ENCODE measurements at regions not wholly inside any gene's neighbourhood (a gene's known extent, or its start where the extent isn't known, plus 50 kb on each side); places are given as distances from the start of the nearest gene placed in this dataset.

DNA sequence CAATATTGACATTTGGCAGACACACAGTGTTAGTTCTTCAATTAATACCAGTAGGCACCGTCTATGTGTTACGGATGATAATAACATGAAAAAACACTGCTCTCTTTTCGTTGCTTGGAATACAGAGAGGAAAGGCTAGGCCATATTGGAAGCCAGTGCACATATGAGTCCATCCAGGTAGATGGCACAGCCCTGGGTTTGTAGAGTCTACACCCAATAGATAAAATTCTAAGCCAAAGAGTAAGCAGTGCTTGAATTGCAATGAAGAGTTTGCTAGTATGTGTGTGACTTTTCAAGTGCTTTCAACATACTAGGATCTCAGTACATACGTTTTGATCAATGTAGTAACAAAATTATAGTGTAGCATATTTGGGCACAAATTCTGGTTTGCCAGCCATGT, 243.3 kb upstream of the AVPR1A start:
- in situ Hi-C loops (cut with MboI) = no loop called here
- no peak for TF ChIP-seq EZH2phosphoT487 (IDR thresholded peaks at IDR 0.05; ENCODE audit: insufficient read depth, low read depth)
- TF ChIP-seq EZH2 (IDR thresholded peaks at IDR 0.05; ENCODE audit: insufficient read depth, poor library complexity, severe bottlenecking) = no peak
- 6% methylated on average over 4 of the region's 4 CpGs for WGBS, 2 experiments (ENCODE audit: low coverage in 1 of 2, low lambda C conversion rate in 2 of 2, missing lambda C conversion rate in 2 of 2)

DNA sequence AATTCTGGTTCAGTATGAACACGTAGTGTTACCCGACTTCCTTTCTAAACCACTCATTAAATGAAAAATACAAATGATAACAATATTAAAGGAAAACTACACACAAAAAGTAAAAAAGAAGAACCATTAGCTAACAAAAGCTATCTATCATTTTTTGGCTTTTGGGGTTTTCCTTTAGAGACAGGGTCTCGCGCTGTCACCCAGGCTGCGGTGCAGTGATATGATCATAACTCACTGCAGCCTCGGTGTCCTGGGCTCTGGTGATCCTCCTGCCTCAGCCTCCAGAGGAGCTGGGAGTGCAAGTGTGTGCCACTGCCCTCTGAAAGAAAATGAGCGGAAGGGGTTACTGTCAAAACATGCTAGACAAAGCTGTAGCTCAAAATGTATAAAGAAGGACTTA, 238.2 kb upstream of the AVPR1A start:
- Histone ChIP-seq H4K20me1 (ENCODE audit: insufficient read depth) (no peaks in the 10 kb centered on the region), H3K36me3 (ENCODE audit: low read depth) (no peaks in the 10 kb centered on the region), H3K4me3 (no peak overlapping the region), H3K4me2 (ENCODE audit: unreplicated experiment) (no peak overlapping the region), H3K27ac (no peak overlapping the region), H3K9ac (no peak overlapping the region), H2AFZ (no peak overlapping the region), H3K4me1 (ENCODE audit: insufficient read depth) (no peaks in the 10 kb centered on the region), H3K9me2 (ENCODE audit: insufficient read depth) (no peaks in the 10 kb centered on the region), H3K79me2 (ENCODE audit: insufficient read depth) (no peaks in the 10 kb centered on the region), H3K9me3 (ENCODE audit: low read depth) (no peaks in the 10 kb centered on the region), H3K27me3 (replicated peaks; ENCODE audit: insufficient read depth) (no peaks in the 10 kb centered on the region), H3F3A (ENCODE audit: insufficient read depth) (no peaks in the 10 kb centered on the region)
- in situ Hi-C loops (cut with MboI) = no loop called here
- no peak for TF ChIP-seq EZH2 (IDR thresholded peaks at IDR 0.05; ENCODE audit: insufficient read depth, poor library complexity, severe bottlenecking)
- TF ChIP-seq EZH2phosphoT487 (IDR thresholded peaks at IDR 0.05; ENCODE audit: insufficient read depth, low read depth) = no peak
- no peak for DNase-seq
- WGBS, 2 experiments (ENCODE audit: low coverage in 1 of 2, low lambda C conversion rate in 2 of 2, missing lambda C conversion rate in 2 of 2) = 74 to 77% methylated on average over 7 of the region's 7 CpGs

More for the DNA sequence above, 243.3 kb upstream of the AVPR1A start:
- H4K20me1 ChIP-seq (ENCODE audit: insufficient read depth) = no peaks in the 10 kb centered on the region
- no peaks in the 10 kb centered on the region for H3K27me3 ChIP-seq (replicated peaks; ENCODE audit: insufficient read depth)
- no peak overlapping the region for H3K4me3 ChIP-seq
- H3K79me2 ChIP-seq (ENCODE audit: insufficient read depth) = no peaks in the 10 kb centered on the region
- no peaks in the 10 kb centered on the region for H3F3A ChIP-seq (ENCODE audit: insufficient read depth)
- no peak overlapping the region for H2AFZ ChIP-seq
- H3K4me1 ChIP-seq (ENCODE audit: insufficient read depth) = no peaks in the 10 kb centered on the region
- no peaks in the 10 kb centered on the region for H3K9me2 ChIP-seq (ENCODE audit: insufficient read depth)
- H3K4me2 ChIP-seq (ENCODE audit: unreplicated experiment) = no peak overlapping the region
- DNase-seq = no peak
- no peak overlapping the region for H3K9ac ChIP-seq
- no peaks in the 10 kb centered on the region for H3K36me3 ChIP-seq (ENCODE audit: low read depth)
- H3K27ac ChIP-seq = no peak overlapping the region
- H3K9me3 ChIP-seq (ENCODE audit: low read depth) = no peaks in the 10 kb centered on the region

DNA sequence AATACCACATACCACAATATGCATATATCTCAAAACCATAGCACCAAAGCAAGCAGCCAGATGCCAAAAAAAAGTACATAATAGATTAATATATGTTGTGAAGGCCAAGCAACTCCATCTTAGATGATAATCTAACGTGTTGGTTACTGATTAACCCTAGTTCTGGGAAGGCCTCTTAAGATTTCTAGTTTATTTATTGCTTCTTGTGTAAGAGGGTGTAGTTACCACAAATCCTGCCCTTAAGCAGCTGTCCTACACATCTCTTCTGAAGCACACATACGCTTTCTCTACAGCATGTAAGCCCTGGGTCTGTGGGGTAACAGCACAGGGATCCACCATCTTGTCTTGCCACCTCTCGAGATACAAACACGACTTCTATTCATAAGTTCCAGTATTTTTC, 236.8 kb upstream of the AVPR1A start:
- H3K9me3 ChIP-seq (ENCODE audit: low read depth) = no peaks in the 10 kb centered on the region
- no peaks in the 10 kb centered on the region for H3K4me1 ChIP-seq (ENCODE audit: insufficient read depth)
- no peaks in the 10 kb centered on the region for H3K27me3 ChIP-seq (replicated peaks; ENCODE audit: insufficient read depth)
- no peaks in the 10 kb centered on the region for H3K79me2 ChIP-seq (ENCODE audit: insufficient read depth)
- H3K36me3 ChIP-seq (ENCODE audit: low read depth) = no peaks in the 10 kb centered on the region
- H2AFZ ChIP-seq = no peak overlapping the region
- H3K4me3 ChIP-seq = no peak overlapping the region
- H3K4me2 ChIP-seq (ENCODE audit: unreplicated experiment) = no peak overlapping the region
- no peaks in the 10 kb centered on the region for H3K9me2 ChIP-seq (ENCODE audit: insufficient read depth)
- DNase-seq = no peak
- no peak overlapping the region for H3K9ac ChIP-seq
- 27 to 34% methylated on average over 4 of the region's 4 CpGs for whole genome bisulfite sequencing, 2 experiments (ENCODE audit: low coverage in 1 of 2, low lambda C conversion rate in 2 of 2, missing lambda C conversion rate in 2 of 2)
- TF ChIP-seq EZH2phosphoT487 (IDR thresholded peaks at IDR 0.05; ENCODE audit: insufficient read depth, low read depth) (no peak), EZH2 (IDR thresholded peaks at IDR 0.05; ENCODE audit: insufficient read depth, poor library complexity, severe bottlenecking) (no peak)
- no peak overlapping the region for H3K27ac ChIP-seq
- H3F3A ChIP-seq (ENCODE audit: insufficient read depth) = no peaks in the 10 kb centered on the region
- no peaks in the 10 kb centered on the region for H4K20me1 ChIP-seq (ENCODE audit: insufficient read depth)
- in situ Hi-C loops (cut with MboI) = no loop called here

DNA sequence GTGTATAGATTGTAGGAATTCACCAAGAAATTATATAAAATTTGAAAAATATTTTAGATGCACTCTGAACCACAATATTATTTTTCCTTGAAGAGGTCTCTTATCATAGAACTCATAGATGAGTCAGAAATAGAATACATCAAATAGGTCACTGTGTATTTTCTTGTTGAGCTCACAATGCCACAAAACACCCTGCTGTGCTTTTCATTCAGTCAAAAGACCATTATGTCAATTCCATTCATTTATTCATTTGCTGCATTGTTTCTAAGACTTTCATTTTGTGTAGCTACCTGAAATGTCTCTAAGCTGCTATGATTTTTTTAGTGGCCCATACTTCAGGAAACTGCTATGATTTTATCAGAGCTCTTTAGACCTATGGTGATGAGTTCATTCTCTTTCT, 231.9 kb upstream of the AVPR1A start:
- H3F3A ChIP-seq (ENCODE audit: insufficient read depth) = no peaks in the 10 kb centered on the region

DNA sequence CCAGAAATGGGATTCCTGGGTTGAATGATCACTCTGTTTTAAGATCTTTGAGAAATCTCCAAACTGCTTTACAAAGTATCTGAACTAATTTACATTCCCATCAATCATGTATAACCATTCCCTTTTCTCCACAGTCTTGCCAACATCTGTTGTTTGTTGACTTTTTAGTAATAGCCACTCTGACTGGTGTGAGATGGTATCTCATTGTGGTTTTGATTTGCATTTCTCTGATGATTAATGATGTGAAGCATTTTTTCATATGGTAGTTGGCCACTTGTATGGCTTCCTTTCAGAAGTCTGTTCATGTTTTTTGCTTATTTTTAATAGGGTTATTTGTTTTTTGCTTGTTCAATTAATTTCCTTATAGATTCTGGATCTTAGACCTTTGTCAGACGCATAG, 211.8 kb upstream of the AVPR1A start:
- Histone ChIP-seq H3K9ac (no peak overlapping the region), H4K20me1 (ENCODE audit: insufficient read depth) (no peaks in the 10 kb centered on the region), H3K4me2 (ENCODE audit: unreplicated experiment) (no peak overlapping the region), H3K27ac (no peak overlapping the region), H3K36me3 (ENCODE audit: low read depth) (no peaks in the 10 kb centered on the region), H3F3A (ENCODE audit: insufficient read depth) (no peaks in the 10 kb centered on the region), H3K27me3 (replicated peaks; ENCODE audit: insufficient read depth) (no peaks in the 10 kb centered on the region), H3K9me3 (ENCODE audit: low read depth) (no peaks in the 10 kb centered on the region), H3K4me3 (no peak overlapping the region), H2AFZ (no peak overlapping the region), H3K4me1 (ENCODE audit: insufficient read depth) (no peaks in the 10 kb centered on the region), H3K9me2 (ENCODE audit: insufficient read depth) (no peaks in the 10 kb centered on the region), H3K79me2 (ENCODE audit: insufficient read depth) (no peaks in the 10 kb centered on the region)
- no peak for DNase-seq
- TF ChIP-seq EZH2phosphoT487 (IDR thresholded peaks at IDR 0.05; ENCODE audit: insufficient read depth, low read depth) (no peak), EZH2 (IDR thresholded peaks at IDR 0.05; ENCODE audit: insufficient read depth, poor library complexity, severe bottlenecking) (no peak)
- in situ Hi-C loops (cut with MboI) = no loop called here
- 62 to 68% methylated on average over 1 of the region's 1 CpG for WGBS, 2 experiments (ENCODE audit: low coverage in 1 of 2, low lambda C conversion rate in 2 of 2, missing lambda C conversion rate in 2 of 2)

More for the DNA sequence above, 231.9 kb upstream of the AVPR1A start:
- in situ Hi-C loops (cut with MboI) = no loop called here
- TF ChIP-seq EZH2phosphoT487 (IDR thresholded peaks at IDR 0.05; ENCODE audit: insufficient read depth, low read depth) = no peak
- no peak for TF ChIP-seq EZH2 (IDR thresholded peaks at IDR 0.05; ENCODE audit: insufficient read depth, poor library complexity, severe bottlenecking)
- no peaks in the 10 kb centered on the region for H3K4me1 ChIP-seq (ENCODE audit: insufficient read depth)
- no peak overlapping the region for H3K9ac ChIP-seq
- H3K4me3 ChIP-seq = no peak overlapping the region
- DNase-seq = no peak
- no peak overlapping the region for H3K4me2 ChIP-seq (ENCODE audit: unreplicated experiment)
- no peak overlapping the region for H2AFZ ChIP-seq
- no peaks in the 10 kb centered on the region for H3K9me3 ChIP-seq (ENCODE audit: low read depth)
- no peaks in the 10 kb centered on the region for H3K9me2 ChIP-seq (ENCODE audit: insufficient read depth)
- H3K79me2 ChIP-seq (ENCODE audit: insufficient read depth) = no peaks in the 10 kb centered on the region
- no peaks in the 10 kb centered on the region for H3K36me3 ChIP-seq (ENCODE audit: low read depth)
- H3K27ac ChIP-seq = no peak overlapping the region
- H3K27me3 ChIP-seq (replicated peaks; ENCODE audit: insufficient read depth) = no peaks in the 10 kb centered on the region
- no peaks in the 10 kb centered on the region for H4K20me1 ChIP-seq (ENCODE audit: insufficient read depth)
